Hepatocyte (in vitro differentiated cells): ENCODE measurements at regions not wholly inside any gene's neighbourhood (a gene's known extent, or its start where the extent isn't known, plus 50 kb on each side); places are given as distances from the start of the nearest gene placed in this dataset.

Experiments
- DNase-seq: peaks from one replicate; pipeline ENCODE4 v3.0.0-alpha.2; 2016; ENCODE audit warnings: low spot score
- H2AFZ ChIP-seq: fragments of 200-600 bp; sonication (generic); 2 replicates; pipeline ENCODE4 v1.6.0; 2016; ENCODE audit warnings: antibody characterized with exemption, mild to moderate bottlenecking
- H3K27ac ChIP-seq: fragments of 200-600 bp; sonication (generic); 2 replicates; pipeline ENCODE4 v1.5.1; 2016; ENCODE audit warnings: mild to moderate bottlenecking
- H3K27me3 ChIP-seq: fragments of 200-600 bp; sonication (generic); 2 replicates; pipeline ENCODE4 v1.6.1; 2016
- H3K36me3 ChIP-seq: fragments of 200-600 bp; sonication (generic); replicated peaks from 2 replicates; pipeline ENCODE4 v1.5.1; 2016; ENCODE audit warnings: low read depth; ENCODE audit not compliant: insufficient read depth
- H3K4me1 ChIP-seq: fragments of 200-600 bp; sonication (generic); 2 replicates; pipeline ENCODE4 v1.5.1; 2016; ENCODE audit warnings: mild to moderate bottlenecking, moderate library complexity; ENCODE audit not compliant: insufficient read depth
- H3K4me2 ChIP-seq: fragments of 200-600 bp; sonication (generic); 2 replicates; pipeline ENCODE4 v1.6.0; 2016
- H3K4me3 ChIP-seq: fragments of 200-600 bp; sonication (generic); 2 replicates; pipeline ENCODE4 v1.5.1; 2016; ENCODE audit warnings: mild to moderate bottlenecking
- H3K79me2 ChIP-seq: fragments of 200-600 bp; sonication (generic); 2 replicates; pipeline ENCODE4 v1.6.0; 2017; ENCODE audit warnings: mild to moderate bottlenecking
- H3K9me2 ChIP-seq: fragments of 200-600 bp; sonication (generic); replicated peaks from 2 replicates; pipeline ENCODE4 v1.6.0; 2017; ENCODE audit warnings: mild to moderate bottlenecking; ENCODE audit not compliant: insufficient read depth
- H3K9me3 ChIP-seq: fragments of 200-600 bp; sonication (generic); 2 replicates; pipeline ENCODE4 v1.5.1; 2016; ENCODE audit warnings: low read depth, mild to moderate bottlenecking
- H4K20me1 ChIP-seq: fragments of 200-600 bp; sonication (generic); 2 replicates; pipeline ENCODE4 v1.6.0; 2016; ENCODE audit warnings: mild to moderate bottlenecking; ENCODE audit not compliant: insufficient read depth, poor library complexity, severe bottlenecking
- CTCF ChIP-seq: fragments of 200-600 bp; sonication (generic); IDR thresholded peaks from 2 replicates; pipeline ENCODE4 v1.5.1; 2016; ENCODE audit warnings: antibody characterized with exemption, mild to moderate bottlenecking; ENCODE audit not compliant: poor library complexity
- EZH2 ChIP-seq: fragments of 200-600 bp; sonication (generic); IDR thresholded peaks from 2 replicates; pipeline ENCODE4 v1.6.1; 2016; ENCODE audit warnings: antibody characterized with exemption, mild to moderate bottlenecking, borderline replicate concordance
- EZH2phosphoT487 ChIP-seq: fragments of 200-600 bp; sonication (generic); IDR thresholded peaks from one replicate; pipeline ENCODE4 v1.6.1; 2018; ENCODE audit warnings: antibody characterized with exemption, mild to moderate bottlenecking, low read depth, moderate library complexity; ENCODE audit not compliant: unreplicated experiment, severe bottlenecking
- WGBS: methylation state at CpG from one replicate; pipeline ENCODE4 v1.1.6; 2016; ENCODE audit warnings: low lambda C conversion rate; ENCODE audit errors: missing lambda C conversion rate; 5-methylcytosine and 5-hydroxymethylcytosine counted together

GRCh38 chr3:77786216-77786615, 746.3 kb downstream of the ROBO2 start:
- DNase-seq, result no peak
- Histone ChIP-seq H3K27ac (no peak overlapping the region), H3K9me2 (no peaks in the 10 kb centered on the region), H2AFZ (no peak overlapping the region), H4K20me1 (no peaks in the 10 kb centered on the region), H3K4me2 (no peak overlapping the region), H3K36me3 (no peaks in the 10 kb centered on the region), H3K4me1 (no peaks in the 10 kb centered on the region), H3K4me3 (no peak overlapping the region), H3K9me3 (no peaks in the 10 kb centered on the region), H3K79me2 (no peaks in the 10 kb centered on the region), H3K27me3 (no peaks in the 10 kb centered on the region)
- TF ChIP-seq EZH2 (no peak), CTCF (no peak), EZH2phosphoT487 (no peak)
- WGBS, result 68% methylated on average over 1 of the region's 1 CpG

- WGBS, result 28% methylated on average over 5 of the region's 5 CpGs
- no peak for TF ChIP-seq EZH2
- TF ChIP-seq CTCF, result no peak
- no peak for TF ChIP-seq EZH2phosphoT487
Observed at GRCh38 chr3:77795013-77795412, 755.1 kb downstream of the ROBO2 start.

GRCh38 chr3:77799278-77799677, 759.4 kb downstream of the ROBO2 start:
- Histone ChIP-seq H4K20me1 (no peaks in the 10 kb centered on the region), H3K9me3 (no peaks in the 10 kb centered on the region), H3K27me3 (no peaks in the 10 kb centered on the region), H3K4me1 (no peaks in the 10 kb centered on the region), H3K27ac (no peak overlapping the region), H3K79me2 (no peaks in the 10 kb centered on the region), H3K4me2 (no peak overlapping the region), H2AFZ (no peak overlapping the region), H3K9me2 (no peaks in the 10 kb centered on the region), H3K4me3 (no peak overlapping the region), H3K36me3 (no peaks in the 10 kb centered on the region)
- no peak for TF ChIP-seq EZH2phosphoT487
- no peak for TF ChIP-seq CTCF
- no peak for TF ChIP-seq EZH2
- no peak for DNase-seq
- whole genome bisulfite sequencing, result 81% methylated on average over 5 of the region's 5 CpGs

More at GRCh38 chr3:77795013-77795412, 755.1 kb downstream of the ROBO2 start:
- no peaks in the 10 kb centered on the region for H4K20me1 ChIP-seq
- H3K27ac ChIP-seq, result no peak overlapping the region
- no peaks in the 10 kb centered on the region for H3K4me1 ChIP-seq
- no peaks in the 10 kb centered on the region for H3K36me3 ChIP-seq
- DNase-seq, result peak; percentile 28
- no peaks in the 10 kb centered on the region for H3K9me3 ChIP-seq
- no peaks in the 10 kb centered on the region for H3K79me2 ChIP-seq
- no peak overlapping the region for H2AFZ ChIP-seq
- H3K4me2 ChIP-seq, result peak overlapping the region; percentile 9
- no peaks in the 10 kb centered on the region for H3K27me3 ChIP-seq
- H3K4me3 ChIP-seq, result no peak overlapping the region
- no peaks in the 10 kb centered on the region for H3K9me2 ChIP-seq

GRCh38 chr3:77800893-77801292, 761.0 kb downstream of the ROBO2 start:
- H3K27me3 ChIP-seq, result no peaks in the 10 kb centered on the region
- TF ChIP-seq EZH2phosphoT487, result no peak
- no peak for TF ChIP-seq CTCF
- TF ChIP-seq EZH2, result no peak
- no peak overlapping the region for H3K27ac ChIP-seq
- no peaks in the 10 kb centered on the region for H3K36me3 ChIP-seq
- H3K4me2 ChIP-seq, result no peak overlapping the region
- H3K4me3 ChIP-seq, result no peak overlapping the region
- 64% methylated on average over 1 of the region's 1 CpG for WGBS
- H4K20me1 ChIP-seq, result no peaks in the 10 kb centered on the region
- H3K4me1 ChIP-seq, result no peaks in the 10 kb centered on the region
- DNase-seq, result no peak
- no peaks in the 10 kb centered on the region for H3K9me2 ChIP-seq
- H2AFZ ChIP-seq, result no peak overlapping the region
- no peaks in the 10 kb centered on the region for H3K79me2 ChIP-seq
- no peaks in the 10 kb centered on the region for H3K9me3 ChIP-seq
